ENCODE measurements at regions not wholly inside any gene's neighbourhood (a gene's known extent, or its start where the extent isn't known, plus 50 kb on each side); places are given as distances from the start of the nearest gene placed in this dataset.

DNA sequence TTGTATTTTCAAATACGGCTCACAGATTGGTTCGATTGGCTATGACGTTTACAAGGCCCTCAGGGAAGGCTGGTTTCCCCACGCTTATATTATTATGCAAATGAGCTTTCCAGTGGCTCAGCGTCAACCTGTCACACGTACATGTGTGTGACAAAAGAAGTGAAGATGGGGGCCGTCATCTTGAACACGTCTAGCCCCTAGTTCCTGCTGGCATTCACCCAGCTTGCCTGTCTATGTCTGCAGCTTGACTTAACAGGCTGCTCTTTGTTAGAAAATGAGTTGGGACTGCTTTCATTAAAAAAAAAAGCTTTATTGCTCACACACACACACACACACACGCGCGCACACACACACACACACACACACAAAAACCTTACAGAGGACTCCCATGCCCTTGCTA, 283.6 kb upstream of the CTSO start:
- TF ChIP-seq POLR2A (IDR thresholded peaks at IDR 0.05), result no peak
- TF ChIP-seq, protein P1, sequence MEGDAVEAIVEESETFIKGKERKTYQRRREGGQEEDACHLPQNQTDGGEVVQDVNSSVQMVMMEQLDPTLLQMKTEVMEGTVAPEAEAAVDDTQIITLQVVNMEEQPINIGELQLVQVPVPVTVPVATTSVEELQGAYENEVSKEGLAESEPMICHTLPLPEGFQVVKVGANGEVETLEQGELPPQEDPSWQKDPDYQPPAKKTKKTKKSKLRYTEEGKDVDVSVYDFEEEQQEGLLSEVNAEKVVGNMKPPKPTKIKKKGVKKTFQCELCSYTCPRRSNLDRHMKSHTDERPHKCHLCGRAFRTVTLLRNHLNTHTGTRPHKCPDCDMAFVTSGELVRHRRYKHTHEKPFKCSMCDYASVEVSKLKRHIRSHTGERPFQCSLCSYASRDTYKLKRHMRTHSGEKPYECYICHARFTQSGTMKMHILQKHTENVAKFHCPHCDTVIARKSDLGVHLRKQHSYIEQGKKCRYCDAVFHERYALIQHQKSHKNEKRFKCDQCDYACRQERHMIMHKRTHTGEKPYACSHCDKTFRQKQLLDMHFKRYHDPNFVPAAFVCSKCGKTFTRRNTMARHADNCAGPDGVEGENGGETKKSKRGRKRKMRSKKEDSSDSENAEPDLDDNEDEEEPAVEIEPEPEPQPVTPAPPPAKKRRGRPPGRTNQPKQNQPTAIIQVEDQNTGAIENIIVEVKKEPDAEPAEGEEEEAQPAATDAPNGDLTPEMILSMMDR (IDR thresholded peaks at IDR 0.05), result no peak
- TF ChIP-seq EP300 (IDR thresholded peaks at IDR 0.05), result no peak

All from suprapubic skin (tissue), 3 donors.